Esophagus muscularis mucosa (tissue), 4 donors: ENCODE measurements at regions not wholly inside any gene's neighbourhood (a gene's known extent, or its start where the extent isn't known, plus 50 kb on each side); places are given as distances from the start of the nearest gene placed in this dataset.

Experiments
- DNase-seq: peaks from one replicate; pipeline ENCODE4 v3.0.0-alpha.2; 2017; ENCODE audit errors: extremely low spot score
- H3K27ac ChIP-seq, 4 donors: fragments of 200-600 bp; sonication (generic); replicated peaks in 1 of 4; 1 replicate in 3 of 4; 2 replicates in 1 of 4; pipeline ENCODE4 v1.5.1; 2016 to 2019; ENCODE audit warnings: mild to moderate bottlenecking in 1 of 4
- H3K27me3 ChIP-seq, 4 donors: fragments of 200-600 bp; sonication (generic); one replicate each; pipeline versions ENCODE4 v1.5.1 to v1.6.0; 2016 to 2019
- H3K36me3 ChIP-seq, 4 donors: fragments of 200-600 bp; sonication (generic); one replicate each; pipeline ENCODE4 v1.5.1; 2016 to 2019
- H3K4me1 ChIP-seq, 4 donors: fragments of 200-600 bp; sonication (generic); one replicate each; pipeline ENCODE4 v1.5.1; 2016 to 2019
- H3K4me3 ChIP-seq, 4 donors: fragments of 200-600 bp; sonication (generic); 1 replicate in 2 of 4; 2 replicates in 2 of 4; pipeline ENCODE4 v1.5.1; 2016 to 2019; ENCODE audit warnings: mild to moderate bottlenecking in 4 of 4, moderate library complexity in 1 of 4
- H3K9me3 ChIP-seq, 4 donors: fragments of 200-600 bp; sonication (generic); 1 replicate in 3 of 4; 2 replicates in 1 of 4; pipeline ENCODE4 v1.5.1; 2016 to 2019
- CTCF ChIP-seq, 3 experiments: fragments of 200-600 bp in 2 of 3; fragments of 450-650 bp in 1 of 3; sonication (generic) in 2 of 3; IDR thresholded peaks; one replicate each; pipeline ENCODE4 v1.5.1; 2017 to 2019; ENCODE audit warnings: antibody characterized with exemption in 3 of 3, mild to moderate bottlenecking in 2 of 3, moderate library complexity in 1 of 3
- EP300 ChIP-seq: sonication (generic); formaldehyde crosslinking; IDR thresholded peaks from one replicate; pipeline ENCODE4 v1.6.1; 2017; ENCODE audit warnings: antibody characterized with exemption
- POLR2A ChIP-seq: fragments of 450-650 bp; IDR thresholded peaks from one replicate; pipeline ENCODE4 v1.6.1; 2017; ENCODE audit warnings: antibody characterized with exemption, moderate library complexity, mild to moderate bottlenecking, low read depth
- POLR2AphosphoS5 ChIP-seq, 2 donors: sonication (generic); formaldehyde crosslinking; IDR thresholded peaks; one replicate each; pipeline ENCODE4 v1.6.1; 2017; ENCODE audit warnings: antibody characterized with exemption in 2 of 2
- whole genome bisulfite sequencing: methylation state at CpG from one replicate; pipeline ENCODE4 v1.1.5; 2018; 5-methylcytosine and 5-hydroxymethylcytosine counted together
- intact Hi-C: fragments of 100-400 bp; cut with DNase I; formaldehyde crosslinking; loops from one replicate; pipeline ENCODE4 v1.15.1; 2023

- intact Hi-C loops, result no loop called here
- Histone ChIP-seq H3K27ac (no peak overlapping the region), H3K36me3 (no peaks in the 10 kb centered on the region), H3K9me3 (peaks cover 0 to 10% (median 0%) of the 10 kb centered on the region in 4 donors), H3K4me1 (no peaks in the 10 kb centered on the region), H3K4me3 (no peak overlapping the region), H3K27me3 (peaks cover 0 to 55% (median 0%) of the 10 kb centered on the region in 4 donors)
- DNase-seq, result no peak
- TF ChIP-seq POLR2AphosphoS5 (IDR thresholded peaks at IDR 0.05), result no peak
- no peak for TF ChIP-seq POLR2A
- no peak for TF ChIP-seq CTCF (IDR thresholded peaks at IDR 0.05)
- TF ChIP-seq EP300, result no peak
- 85% methylated on average over 11 of the region's 12 CpGs for WGBS
Observed at GRCh38 chr18:47737198-47737830, 193.1 kb downstream of the SMAD2 start.

DNA sequence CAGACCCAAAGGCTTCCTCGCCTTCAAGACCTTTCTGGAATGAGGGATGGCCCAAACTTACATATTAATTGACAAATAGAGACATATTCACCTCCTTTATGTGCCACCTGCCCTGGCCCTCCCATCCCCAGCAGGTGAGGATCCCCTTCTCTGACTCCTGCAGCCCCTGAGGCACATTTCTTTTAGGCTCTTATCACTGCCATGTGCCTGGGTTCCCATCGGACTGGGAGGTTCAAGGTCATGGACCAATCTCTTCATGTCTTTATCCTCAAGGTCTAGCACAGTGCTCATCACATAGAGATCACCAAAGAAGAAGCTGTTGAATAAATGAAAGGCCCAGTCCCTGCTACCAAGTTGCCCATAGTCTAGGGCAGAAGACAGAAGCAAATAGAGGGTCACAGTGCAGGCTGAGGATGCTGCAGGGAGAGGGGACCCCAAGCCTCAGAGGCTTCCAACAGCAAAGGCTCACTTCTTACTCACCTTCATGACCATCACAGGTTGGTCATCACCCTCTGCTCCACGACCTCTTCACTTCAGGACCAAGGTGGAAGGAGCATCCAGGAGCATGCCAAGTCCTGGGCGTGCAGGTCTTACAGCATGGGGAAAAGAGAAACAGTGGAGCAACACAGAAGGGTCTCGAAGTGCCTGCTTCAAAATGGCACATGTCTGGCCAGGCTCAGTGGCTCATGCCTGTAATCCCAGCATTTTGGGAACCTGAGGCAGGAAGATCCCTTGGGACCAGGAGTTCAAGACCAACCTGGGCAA is 193.9 kb downstream of the SMAD2 start:
- no peak for DNase-seq
- Histone ChIP-seq H3K27me3 (peaks cover 0 to 55% (median 0%) of the 10 kb centered on the region in 4 donors), H3K36me3 (no peaks in the 10 kb centered on the region), H3K27ac (no peak overlapping the region), H3K4me1 (no peaks in the 10 kb centered on the region), H3K4me3 (no peak overlapping the region), H3K9me3 (peaks cover 0 to 10% (median 0%) of the 10 kb centered on the region in 4 donors)
- TF ChIP-seq EP300 (no peak), POLR2A (no peak), POLR2AphosphoS5 (IDR thresholded peaks at IDR 0.05) (no peak), CTCF (IDR thresholded peaks at IDR 0.05) (no peak)
- WGBS, result 80% methylated on average over 4 of the region's 5 CpGs
- intact Hi-C loops, result no loop called here

DNA sequence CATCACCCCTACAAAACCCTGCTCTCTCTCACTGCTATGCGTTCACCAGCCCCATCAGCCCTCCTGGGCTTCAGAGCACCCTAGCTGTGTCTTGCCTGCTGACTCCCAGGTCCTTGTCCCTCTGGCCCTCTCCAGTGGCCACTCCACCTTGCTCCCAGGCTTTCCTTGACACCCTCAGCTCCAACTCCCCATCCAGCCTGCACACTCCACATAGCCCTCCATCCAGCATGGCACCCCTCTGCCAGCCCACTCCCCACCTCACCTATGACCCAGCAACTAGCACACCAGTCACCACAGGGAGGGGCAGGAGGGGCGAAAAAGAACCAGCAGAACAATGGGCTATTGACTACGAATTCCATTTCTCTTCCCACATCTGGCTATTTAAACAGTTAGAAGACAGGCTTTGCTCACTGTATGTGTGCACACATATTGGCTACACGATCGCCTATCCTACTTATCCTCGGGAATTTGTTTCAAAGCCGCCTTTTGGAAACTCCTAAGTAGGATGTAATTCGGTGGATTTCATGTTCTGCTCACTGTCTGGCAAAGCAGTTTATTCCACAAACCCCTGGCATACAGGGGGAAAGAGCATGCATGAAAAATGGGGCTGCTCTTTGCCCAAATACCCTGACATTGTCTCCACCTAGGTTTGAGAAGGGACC is 195.3 kb downstream of the SMAD2 start:
- Histone ChIP-seq H3K9me3 (peaks cover 0 to 10% (median 0%) of the 10 kb centered on the region in 4 donors), H3K4me3 (no peak overlapping the region), H3K36me3 (no peaks in the 10 kb centered on the region), H3K4me1 (no peaks in the 10 kb centered on the region), H3K27me3 (peaks cover 0 to 63% (median 0%) of the 10 kb centered on the region in 4 donors), H3K27ac (no peak overlapping the region)
- WGBS, result 72% methylated on average over 8 of the region's 8 CpGs
- DNase-seq, result no peak
- no peak for TF ChIP-seq POLR2AphosphoS5 (IDR thresholded peaks at IDR 0.05)
- no peak for TF ChIP-seq POLR2A
- TF ChIP-seq EP300, result no peak
- no peak for TF ChIP-seq CTCF (IDR thresholded peaks at IDR 0.05)
- intact Hi-C loops, result no loop called here

DNA sequence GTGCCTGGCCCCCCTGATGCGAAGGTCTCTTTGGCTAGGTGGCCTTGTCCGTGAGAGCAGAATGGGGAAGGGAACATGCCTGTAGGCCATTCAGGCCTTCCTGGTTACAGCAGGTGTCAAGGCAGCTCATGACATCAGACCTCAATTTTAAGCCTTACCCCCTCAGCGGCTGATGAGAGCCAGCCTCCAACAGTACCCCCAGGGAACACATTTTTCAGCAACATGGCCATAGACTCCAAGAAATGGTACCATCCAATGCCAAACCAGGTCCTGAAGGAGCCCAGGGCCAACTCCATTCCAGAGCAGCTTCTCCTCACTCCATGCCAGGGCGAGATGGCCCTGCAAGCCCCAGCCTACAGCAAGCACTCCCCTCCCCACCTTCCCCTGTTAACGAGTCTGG is 199.2 kb downstream of the SMAD2 start:
- WGBS, result 70% methylated on average over 5 of the region's 5 CpGs
- Histone ChIP-seq H3K9me3 (no peaks in the 10 kb centered on the region), H3K27ac (no peak overlapping the region), H3K4me1 (no peaks in the 10 kb centered on the region), H3K27me3 (peaks cover 0 to 47% (median 0%) of the 10 kb centered on the region in 4 donors), H3K4me3 (no peak overlapping the region), H3K36me3 (no peaks in the 10 kb centered on the region)
- no peak for DNase-seq
- intact Hi-C loops, result no loop called here
- no peak for TF ChIP-seq EP300
- TF ChIP-seq CTCF (IDR thresholded peaks at IDR 0.05), result no peak
- TF ChIP-seq POLR2AphosphoS5 (IDR thresholded peaks at IDR 0.05), result no peak
- TF ChIP-seq POLR2A, result no peak
